Stimulated activated CD8-positive, alpha-beta memory T cell treated with anti-CD3 and anti-CD28 coated beads, Interleukin-15, amount 100 ng/mL, for 1 hour (primary cell): ENCODE measurements at regions not wholly inside any gene's neighbourhood (a gene's known extent, or its start where the extent isn't known, plus 50 kb on each side); places are given as distances from the start of the nearest gene placed in this dataset.

Experiments
- DNase-seq: peaks from one replicate; pipeline ENCODE4 v3.0.0-alpha.2; 2020; ENCODE audit warnings: low read depth

DNA sequence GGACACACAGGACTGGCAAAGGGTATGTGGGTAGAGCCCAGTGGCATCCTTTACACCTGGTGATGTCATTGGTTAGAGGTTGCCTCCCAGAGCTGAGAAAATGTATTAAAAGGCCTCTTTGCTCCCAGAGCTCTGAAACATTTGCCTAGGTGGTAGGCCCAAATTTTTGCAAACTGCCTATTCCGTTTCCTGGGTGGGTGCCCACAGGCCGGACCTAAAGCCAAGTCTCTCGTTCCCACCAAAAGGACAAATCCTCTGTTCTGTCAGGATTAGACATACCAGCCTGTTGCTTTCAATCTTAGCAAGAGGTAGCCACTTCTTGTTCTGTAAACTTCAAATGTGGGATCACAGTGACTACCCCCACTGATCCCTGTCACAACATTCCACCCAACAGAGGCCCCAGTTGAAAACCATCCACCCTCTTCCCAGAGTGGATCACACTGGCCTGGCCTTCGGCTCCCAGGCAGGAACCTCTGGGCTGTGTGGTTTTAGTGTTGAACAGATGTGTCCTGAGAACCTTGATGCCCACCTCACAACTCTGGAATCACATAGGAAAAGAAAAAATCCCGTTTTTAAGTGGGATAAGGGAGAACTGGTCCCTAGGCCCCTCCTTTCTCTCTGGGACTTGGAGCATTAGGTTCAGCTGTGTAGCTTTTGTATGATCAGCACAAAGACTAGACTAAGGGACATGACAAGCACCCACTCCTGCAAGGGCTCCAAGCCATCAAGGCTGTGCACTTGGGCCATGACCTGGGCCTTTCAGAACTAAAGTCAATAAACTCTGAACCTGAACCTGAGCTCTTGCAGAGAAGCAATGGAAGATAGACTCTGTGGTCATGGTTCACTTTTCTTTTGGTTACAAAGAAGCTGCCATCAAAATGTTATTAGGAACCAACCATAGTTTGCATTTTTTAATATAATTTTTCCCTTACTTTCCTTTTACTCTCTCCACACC, 211.3 kb downstream of the CYP26B1 start:
- DNase-seq: no peak

DNA sequence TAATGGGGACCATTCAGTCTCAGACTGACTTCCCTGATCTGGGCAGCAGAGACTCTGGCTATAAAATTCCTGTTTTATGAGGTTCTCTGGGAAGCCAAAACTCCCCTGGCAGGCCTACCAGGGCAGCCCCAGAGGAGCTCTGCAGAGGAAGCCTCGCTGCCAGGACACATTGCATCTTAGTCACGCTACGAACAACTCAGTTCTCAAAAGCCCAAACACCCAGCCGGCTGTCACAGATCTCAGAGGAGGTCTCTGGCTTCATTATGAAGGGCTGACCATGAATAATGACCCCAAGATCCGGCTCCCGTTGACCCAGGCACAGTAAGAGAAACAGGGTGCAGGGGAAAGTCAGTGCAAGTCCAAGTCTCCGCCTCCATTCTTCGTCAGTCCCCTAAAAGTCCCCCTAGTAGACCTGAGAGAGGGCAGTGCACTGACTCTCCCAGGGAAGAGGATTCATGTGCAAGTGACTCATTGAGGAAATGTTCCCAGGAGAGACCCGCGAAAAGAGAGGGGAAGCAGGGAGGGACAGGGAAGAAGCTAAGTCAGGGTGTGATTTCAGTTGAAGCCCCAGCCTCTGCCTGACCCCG, 212.3 kb downstream of the CYP26B1 start:
- DNase-seq: no peak

DNA sequence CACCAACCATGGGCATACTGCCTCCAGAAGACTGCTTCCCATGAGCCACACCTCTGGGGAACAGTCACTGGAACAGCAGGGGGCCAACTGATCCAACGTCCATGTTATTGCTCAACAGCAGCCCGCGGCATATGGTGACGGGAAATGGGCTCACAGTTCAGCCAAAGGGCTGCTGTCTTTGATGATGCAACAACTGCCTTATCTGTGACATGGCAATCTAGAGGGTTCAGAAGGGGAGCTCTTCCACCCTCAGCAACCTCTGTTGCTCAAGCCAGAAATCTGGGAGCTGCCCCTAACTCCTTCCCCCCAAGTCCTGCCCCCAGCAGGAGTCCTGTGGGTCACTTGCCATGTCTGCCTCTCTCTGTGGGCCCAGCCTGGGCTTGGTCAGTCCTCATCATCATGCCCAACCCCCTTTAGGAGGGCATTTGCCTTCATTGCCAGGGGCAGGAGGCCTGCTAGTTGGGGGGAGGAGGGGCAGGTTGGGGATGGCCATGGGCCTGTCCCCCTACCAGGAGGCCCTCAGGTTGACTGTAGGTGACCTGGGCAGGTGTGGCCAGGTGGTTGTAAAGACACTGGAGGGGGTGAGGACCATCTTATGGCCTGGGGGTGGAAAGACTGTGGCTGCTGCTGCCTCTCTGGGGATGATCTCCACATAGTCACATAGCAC, 212.9 kb downstream of the CYP26B1 start:
- no peak for DNase-seq

GRCh38 chr2:71934320-71934593, 213.4 kb downstream of the CYP26B1 start:
- DNase-seq: no peak

GRCh38 chr2:71933467-71934319, 214.0 kb downstream of the CYP26B1 start:
- no peak for DNase-seq

GRCh38 chr2:71932780-71933466, 214.7 kb downstream of the CYP26B1 start:
- DNase-seq: no peak

DNA sequence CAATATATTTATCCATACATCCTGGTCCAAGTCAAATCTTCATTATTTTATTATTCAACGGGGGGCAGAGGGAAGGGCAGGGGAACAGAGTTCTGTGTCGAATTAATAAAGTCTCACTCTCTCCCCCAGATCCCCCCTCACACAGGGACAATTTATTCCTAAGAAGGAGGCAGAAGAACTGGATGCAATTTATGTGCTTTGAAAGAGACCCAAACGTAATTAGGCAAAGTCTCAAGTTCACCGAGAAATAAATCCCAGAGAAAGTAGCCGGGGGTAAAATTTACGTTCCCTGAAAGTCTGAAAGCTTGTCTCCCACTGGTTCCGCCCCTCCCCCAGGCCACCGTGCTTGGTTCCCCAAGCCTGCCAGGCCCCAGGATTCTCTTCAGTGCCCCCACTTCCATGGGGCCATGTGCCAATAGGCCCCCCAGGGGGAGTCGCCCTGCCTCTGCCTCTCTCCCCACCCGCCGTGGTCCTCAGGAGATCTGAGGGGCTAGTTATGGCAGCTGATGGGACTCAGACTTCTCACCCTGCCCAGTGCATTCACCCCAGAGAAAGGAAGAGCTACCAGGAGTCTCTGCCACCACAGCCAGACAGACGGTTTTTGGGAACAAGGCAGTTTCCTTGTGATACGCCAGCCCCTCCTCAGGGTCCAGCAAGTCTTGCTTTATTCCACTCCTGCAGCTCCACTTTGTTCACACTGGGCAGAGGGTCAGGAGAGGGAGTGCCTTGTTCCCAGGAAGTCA, 215.5 kb downstream of the CYP26B1 start:
- DNase-seq: no peak

DNA sequence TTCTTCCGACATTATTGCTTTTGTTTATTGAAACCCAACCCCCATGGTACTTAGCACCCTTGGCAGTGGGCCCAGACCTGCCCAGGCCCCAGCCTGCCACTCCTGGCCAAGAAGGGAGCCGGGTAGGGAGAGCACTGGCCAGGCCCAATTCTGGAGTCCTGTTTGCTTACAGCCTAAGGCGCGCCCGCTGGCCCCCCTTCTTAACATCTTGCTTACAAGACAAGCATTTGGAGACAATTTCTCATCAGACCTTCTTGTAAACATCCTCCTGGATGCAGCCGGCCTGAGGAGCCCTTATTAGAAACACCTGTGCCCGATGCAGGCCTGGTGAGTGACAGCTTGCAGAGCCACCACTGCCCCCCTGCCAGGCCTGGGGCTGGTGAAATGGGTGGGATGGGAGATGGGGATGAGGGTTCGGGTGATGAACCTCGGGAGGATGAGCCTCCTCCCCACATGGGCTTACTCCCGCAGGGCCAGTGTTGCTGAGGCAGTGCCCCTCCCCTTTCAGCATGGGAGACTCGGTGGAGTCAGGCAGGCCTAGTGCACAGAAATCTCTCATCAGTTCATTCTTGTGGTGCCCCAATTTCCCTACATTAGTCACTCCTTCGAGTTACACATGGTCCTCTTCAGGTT, 217.5 kb downstream of the CYP26B1 start:
- no peak for DNase-seq

DNA sequence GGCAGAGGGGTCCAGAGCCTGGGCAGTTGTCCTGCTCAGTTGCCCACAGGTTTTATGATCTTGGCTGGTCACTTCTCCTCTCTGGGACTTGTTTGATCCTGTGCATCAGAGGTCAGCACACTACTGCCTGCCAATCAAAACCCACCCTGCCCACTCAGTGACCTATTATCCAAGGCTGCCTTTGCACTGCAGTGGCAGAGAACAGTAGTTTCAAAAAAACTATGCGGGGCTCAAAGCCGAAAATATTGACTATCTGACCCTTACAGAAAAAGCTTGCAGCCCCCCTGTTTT, 218.2 kb downstream of the CYP26B1 start:
- no peak for DNase-seq

- no peak for DNase-seq
Observed at GRCh38 chr2:71928734-71929481, 218.8 kb downstream of the CYP26B1 start.

DNA sequence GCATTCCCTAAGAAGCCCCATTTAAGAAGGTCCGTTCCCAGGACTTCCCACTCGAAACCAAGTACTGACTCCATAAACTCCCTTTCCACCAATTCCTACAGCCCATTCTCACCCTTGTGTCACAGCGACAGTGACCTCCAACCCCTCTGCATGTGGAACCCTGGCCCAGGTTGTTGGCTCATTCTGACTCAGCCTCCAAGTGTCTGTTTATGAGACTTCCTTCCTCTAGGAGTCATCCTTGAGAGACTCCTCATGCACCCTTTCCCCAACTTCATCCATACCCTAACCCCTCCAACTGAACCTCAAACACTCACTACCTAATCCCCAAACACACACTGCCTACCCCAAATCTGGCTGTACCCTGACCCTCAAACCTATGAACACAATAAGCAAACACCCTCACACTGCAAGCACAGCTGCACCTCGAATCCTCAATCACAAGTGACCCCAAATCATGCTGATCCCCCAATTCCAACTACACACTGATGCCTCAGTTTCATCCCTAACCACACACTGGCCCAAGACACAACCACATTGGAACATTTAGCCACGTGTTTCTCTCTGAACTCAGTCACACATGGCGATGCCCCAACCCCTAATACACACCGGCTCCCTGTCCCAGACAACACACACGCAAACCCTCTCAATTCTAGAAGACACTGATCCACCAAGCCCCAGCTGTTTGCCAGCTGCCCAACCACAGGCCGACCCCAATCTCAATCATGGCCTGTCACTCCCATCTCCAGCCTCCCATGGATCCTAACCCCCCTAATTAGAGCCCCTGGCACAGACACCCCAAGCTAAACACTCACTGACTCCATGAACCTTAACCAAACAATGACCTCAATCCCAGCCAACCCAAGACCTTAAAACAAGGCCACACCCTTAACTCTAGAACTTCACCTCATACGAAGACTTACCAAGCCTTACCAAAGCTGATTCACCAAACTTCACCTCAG, 219.6 kb downstream of the CYP26B1 start:
- no peak for DNase-seq

- DNase-seq: no peak
Observed at GRCh38 chr2:71926876-71927756, 220.5 kb downstream of the CYP26B1 start.

DNA sequence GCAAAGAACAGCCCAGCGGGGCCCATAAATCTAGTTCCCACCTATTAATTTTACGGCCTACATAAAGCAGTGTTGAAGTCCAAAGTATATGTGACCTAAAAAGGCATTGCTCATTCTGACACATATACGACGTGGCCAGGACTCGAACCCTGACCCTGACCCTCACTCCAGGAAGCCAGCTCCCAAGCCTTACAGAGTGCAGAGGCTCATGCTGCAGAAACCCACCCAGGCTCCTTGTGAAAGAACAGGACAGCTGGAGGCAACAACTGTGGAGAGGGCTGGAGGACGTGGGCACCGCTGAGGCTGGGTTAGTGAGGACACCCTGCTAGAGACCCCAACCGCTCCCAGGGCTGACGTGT, 221.6 kb downstream of the CYP26B1 start:
- no peak for DNase-seq

DNA sequence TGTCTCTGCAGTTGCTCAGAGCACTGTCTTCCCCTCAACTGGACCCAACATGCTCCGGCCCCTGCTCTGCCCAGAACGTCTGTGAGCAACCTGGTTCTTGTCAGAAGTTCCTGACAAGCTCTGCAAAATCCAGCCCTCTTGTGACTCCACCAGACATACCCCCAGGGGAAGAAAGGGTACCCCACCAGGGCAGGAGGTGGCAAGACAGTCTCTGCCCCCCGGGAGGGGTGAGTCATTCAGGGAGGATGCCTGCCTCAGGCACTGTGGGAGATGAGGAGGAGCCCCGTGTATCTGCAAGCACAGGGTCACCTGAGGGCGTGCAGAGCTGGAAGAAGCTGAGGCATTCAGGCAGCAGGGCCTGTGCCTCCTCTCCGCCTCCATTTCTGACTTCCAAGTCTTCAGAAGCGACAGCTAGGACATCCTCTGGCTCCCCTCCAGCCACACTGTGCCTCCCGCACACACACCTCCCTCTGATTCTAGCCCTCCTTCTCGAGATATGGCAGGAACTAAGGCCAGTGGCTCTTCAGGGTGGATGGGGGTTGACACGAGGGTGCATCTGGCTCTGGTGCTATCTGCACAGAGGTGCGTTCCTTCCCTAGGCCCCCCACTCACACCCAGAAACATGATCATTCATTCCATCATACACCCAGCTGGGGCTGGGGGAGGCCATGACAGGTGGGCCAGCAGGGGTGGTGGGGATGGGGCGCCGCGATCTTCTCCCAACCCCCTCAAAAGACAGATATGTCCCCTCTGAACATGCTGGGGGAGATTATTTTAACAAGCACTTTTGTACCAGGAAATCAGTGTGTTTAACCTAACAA, 222.2 kb downstream of the CYP26B1 start:
- DNase-seq: no peak

DNA sequence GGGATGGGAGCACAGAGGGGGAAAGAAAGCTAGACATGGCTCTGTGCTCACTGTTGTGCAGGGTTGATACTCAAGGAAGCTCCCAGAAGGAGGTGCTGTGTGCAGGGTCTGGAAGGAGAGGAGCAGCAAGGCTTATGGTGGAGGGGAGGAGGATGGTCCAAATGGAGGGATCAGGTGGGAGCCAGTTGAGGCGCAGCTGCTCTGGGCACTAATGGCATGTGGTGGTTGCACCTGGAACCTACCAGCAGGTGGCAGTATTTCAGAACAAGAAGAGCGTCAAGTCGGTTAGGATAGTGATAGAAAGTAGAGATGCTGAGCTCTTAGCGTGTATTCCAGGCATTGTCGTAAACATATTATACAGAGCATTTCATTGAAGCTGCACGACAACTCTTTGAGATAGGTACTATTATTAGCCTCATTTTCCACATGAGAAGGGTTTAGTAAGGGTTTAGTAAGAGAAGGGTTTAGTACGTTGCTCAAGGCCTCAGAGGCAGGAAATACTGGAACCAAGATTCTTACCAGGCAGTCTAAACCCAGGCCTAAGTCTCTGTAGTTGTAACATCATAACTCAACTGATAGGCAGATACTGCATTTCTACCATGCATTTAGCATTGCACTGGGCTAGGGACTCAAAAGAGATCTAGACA, 223.7 kb downstream of the CYP26B1 start:
- DNase-seq: peak; percentile 18

DNA sequence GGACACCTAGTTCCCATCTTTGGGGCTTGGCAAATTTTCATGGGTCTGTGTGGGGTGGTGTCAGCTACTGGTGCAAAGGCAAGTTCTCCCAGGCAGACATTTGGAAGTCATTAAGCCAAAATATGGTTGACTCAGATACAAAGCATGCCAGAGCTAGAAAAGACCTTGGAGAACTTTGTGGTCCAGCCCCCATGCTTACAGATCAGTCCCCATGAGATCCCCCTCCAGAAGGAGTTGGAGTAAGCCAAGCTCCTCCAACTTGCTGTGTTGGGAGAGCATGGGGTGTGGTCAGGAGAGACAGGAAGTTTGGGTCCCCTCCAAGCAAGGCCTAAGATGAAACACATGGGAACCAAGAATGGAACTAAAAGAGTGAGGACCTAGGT, 224.5 kb downstream of the CYP26B1 start:
- no peak for DNase-seq
